ENCODE measurements at regions not wholly inside any gene's neighbourhood (a gene's known extent, or its start where the extent isn't known, plus 50 kb on each side); places are given as distances from the start of the nearest gene placed in this dataset.

GRCh38 chr5:26660116-26660515 is 378.3 kb downstream of the CDH9 start:
- H3K27ac Mint-ChIP-seq = no peak overlapping the region
- DNase-seq (no peak), ATAC-seq (no peak)
- no peak overlapping the region for H3K4me3 Mint-ChIP-seq
- H3K36me3 Mint-ChIP-seq (ENCODE audit: low read depth) = no peaks in the 10 kb centered on the region
- H3K4me1 Mint-ChIP-seq = no peaks in the 10 kb centered on the region
- H3K27me3 Mint-ChIP-seq = no peaks in the 10 kb centered on the region
- H3K9me3 ChIP-seq (ENCODE audit: control insufficient read depth, low read length, poor library complexity, severe bottlenecking) = no peaks in the 10 kb centered on the region

GRCh38 chr5:26649000-26649399 is 389.4 kb downstream of the CDH9 start:
- no peaks in the 10 kb centered on the region for H3K9me3 ChIP-seq (ENCODE audit: control insufficient read depth, low read length, poor library complexity, severe bottlenecking)
- Mint-ChIP-seq H3K36me3 (ENCODE audit: low read depth) (no peaks in the 10 kb centered on the region), H3K27me3 (no peaks in the 10 kb centered on the region), H3K4me1 (no peaks in the 10 kb centered on the region), H3K27ac (no peak overlapping the region), H3K4me3 (no peak overlapping the region)
- no peak for DNase-seq
- no peak for ATAC-seq

GRCh38 chr5:26647781-26648180 is 390.6 kb downstream of the CDH9 start:
- H3K36me3 Mint-ChIP-seq (ENCODE audit: low read depth) = no peaks in the 10 kb centered on the region
- no peaks in the 10 kb centered on the region for H3K9me3 ChIP-seq (ENCODE audit: control insufficient read depth, low read length, poor library complexity, severe bottlenecking)
- ATAC-seq = no peak
- no peaks in the 10 kb centered on the region for H3K27me3 Mint-ChIP-seq
- H3K4me1 Mint-ChIP-seq = no peaks in the 10 kb centered on the region
- no peak overlapping the region for H3K27ac Mint-ChIP-seq
- no peak for DNase-seq
- no peak overlapping the region for H3K4me3 Mint-ChIP-seq

DNA sequence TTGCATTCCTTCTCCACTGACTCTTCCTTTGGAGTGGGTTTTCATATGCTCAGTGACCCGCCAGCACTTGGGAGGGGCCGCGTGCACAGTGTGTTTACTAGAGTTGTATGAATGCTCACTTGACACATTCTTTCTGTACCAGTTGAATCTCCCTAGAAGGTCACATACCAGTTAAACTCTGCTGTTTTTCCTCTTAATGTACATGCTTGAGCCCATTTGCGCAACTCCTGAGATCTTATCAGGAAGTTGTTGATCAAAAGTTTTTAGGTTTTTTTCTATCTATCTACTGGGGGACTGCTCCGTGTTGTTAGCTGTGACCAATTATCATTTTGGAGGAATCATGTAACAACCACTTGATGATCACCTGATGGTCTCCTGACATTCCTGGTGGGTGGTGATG is 392.7 kb downstream of the CDH9 start:
- no peaks in the 10 kb centered on the region for H3K9me3 ChIP-seq (ENCODE audit: control insufficient read depth, low read length, poor library complexity, severe bottlenecking)
- no peak for DNase-seq
- Mint-ChIP-seq H3K4me3 (no peak overlapping the region), H3K27ac (no peak overlapping the region), H3K36me3 (ENCODE audit: low read depth) (no peaks in the 10 kb centered on the region), H3K27me3 (no peaks in the 10 kb centered on the region), H3K4me1 (no peaks in the 10 kb centered on the region)
- ATAC-seq = no peak

- no peak overlapping the region for H3K27ac Mint-ChIP-seq
- H3K27me3 Mint-ChIP-seq = no peaks in the 10 kb centered on the region
- no peaks in the 10 kb centered on the region for H3K36me3 Mint-ChIP-seq (ENCODE audit: low read depth)
- no peak overlapping the region for H3K4me3 Mint-ChIP-seq
- ATAC-seq = no peak
- no peaks in the 10 kb centered on the region for H3K9me3 ChIP-seq (ENCODE audit: control insufficient read depth, low read length, poor library complexity, severe bottlenecking)
- DNase-seq = no peak
- no peaks in the 10 kb centered on the region for H3K4me1 Mint-ChIP-seq
Observed at GRCh38 chr5:26641492-26641891, 396.9 kb downstream of the CDH9 start.

DNA sequence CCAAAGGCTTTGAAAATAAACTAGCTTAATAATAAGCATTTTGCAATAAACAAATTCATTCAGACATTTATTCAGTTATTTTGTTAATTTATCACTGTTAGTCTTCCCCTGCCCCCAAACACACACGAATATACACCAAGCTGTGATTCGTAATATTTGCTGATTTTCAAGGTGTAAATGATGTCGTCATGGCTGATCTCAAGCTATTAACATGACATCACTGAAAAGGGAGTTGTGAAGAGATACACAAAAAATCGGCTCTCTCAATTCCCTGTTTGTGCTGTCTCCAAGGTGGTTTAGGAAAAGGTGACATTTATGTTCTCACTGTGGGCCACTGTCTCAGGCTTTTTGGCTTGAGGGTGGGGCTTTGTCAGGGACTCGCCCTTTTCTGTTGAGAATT is 413.3 kb downstream of the CDH9 start:
- H3K4me1 Mint-ChIP-seq = no peaks in the 10 kb centered on the region
- no peak overlapping the region for H3K4me3 Mint-ChIP-seq
- DNase-seq (no peak), ATAC-seq (no peak)
- no peaks in the 10 kb centered on the region for H3K9me3 ChIP-seq (ENCODE audit: control insufficient read depth, low read length, poor library complexity, severe bottlenecking)
- no peaks in the 10 kb centered on the region for H3K36me3 Mint-ChIP-seq (ENCODE audit: low read depth)
- H3K27ac Mint-ChIP-seq = no peak overlapping the region
- H3K27me3 Mint-ChIP-seq = no peaks in the 10 kb centered on the region

- Mint-ChIP-seq H3K27ac (no peak overlapping the region), H3K36me3 (ENCODE audit: low read depth) (no peaks in the 10 kb centered on the region), H3K27me3 (no peaks in the 10 kb centered on the region), H3K4me1 (no peaks in the 10 kb centered on the region), H3K4me3 (no peak overlapping the region)
- no peak for DNase-seq
- no peak for ATAC-seq
- no peaks in the 10 kb centered on the region for H3K9me3 ChIP-seq (ENCODE audit: control insufficient read depth, low read length, poor library complexity, severe bottlenecking)
Observed at GRCh38 chr5:26622947-26623346, 415.4 kb downstream of the CDH9 start.

- H3K4me1 Mint-ChIP-seq = no peaks in the 10 kb centered on the region
- H3K27ac Mint-ChIP-seq = no peak overlapping the region
- no peaks in the 10 kb centered on the region for H3K9me3 ChIP-seq (ENCODE audit: control insufficient read depth, low read length, poor library complexity, severe bottlenecking)
- H3K27me3 Mint-ChIP-seq = no peaks in the 10 kb centered on the region
- no peak overlapping the region for H3K4me3 Mint-ChIP-seq
- ATAC-seq = no peak
- DNase-seq = no peak
- no peaks in the 10 kb centered on the region for H3K36me3 Mint-ChIP-seq (ENCODE audit: low read depth)
Observed at GRCh38 chr5:26610577-26610976, 427.8 kb downstream of the CDH9 start.

- Mint-ChIP-seq H3K27me3 (no peaks in the 10 kb centered on the region), H3K4me1 (no peaks in the 10 kb centered on the region), H3K4me3 (no peak overlapping the region), H3K36me3 (ENCODE audit: low read depth) (no peaks in the 10 kb centered on the region), H3K27ac (no peak overlapping the region)
- no peak for DNase-seq
- H3K9me3 ChIP-seq (ENCODE audit: control insufficient read depth, low read length, poor library complexity, severe bottlenecking) = no peaks in the 10 kb centered on the region
- ATAC-seq = no peak
Observed at GRCh38 chr5:26601563-26601962, 436.8 kb downstream of the CDH9 start.

GRCh38 chr5:26582350-26583045 is 455.9 kb downstream of the CDH9 start:
- no peaks in the 10 kb centered on the region for H3K4me1 Mint-ChIP-seq
- H3K27ac Mint-ChIP-seq = no peak overlapping the region
- DNase-seq (no peak), ATAC-seq (no peak)
- no peaks in the 10 kb centered on the region for H3K36me3 Mint-ChIP-seq (ENCODE audit: low read depth)
- H3K4me3 Mint-ChIP-seq = no peak overlapping the region
- H3K9me3 ChIP-seq (ENCODE audit: control insufficient read depth, low read length, poor library complexity, severe bottlenecking) = no peaks in the 10 kb centered on the region
- no peaks in the 10 kb centered on the region for H3K27me3 Mint-ChIP-seq

DNA sequence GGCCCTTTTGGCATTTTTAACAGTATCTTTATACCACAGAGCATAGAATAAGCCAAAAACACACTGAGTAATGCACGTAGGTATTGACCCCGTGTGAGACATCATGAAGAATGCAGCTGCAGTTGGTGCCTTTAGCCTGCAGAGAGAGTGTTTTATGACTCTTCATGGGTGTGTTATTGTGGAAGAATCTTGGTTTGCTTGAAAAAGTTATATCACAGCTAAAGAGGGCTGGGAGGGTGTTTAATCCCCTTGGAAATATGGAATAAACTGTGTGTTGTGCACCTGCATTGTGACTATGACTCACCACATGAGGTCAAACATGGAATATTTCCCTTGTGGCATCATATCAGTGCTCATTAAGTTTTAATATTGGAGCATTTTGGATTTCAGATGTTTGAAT is 458.7 kb downstream of the CDH9 start:
- Mint-ChIP-seq H3K36me3 (ENCODE audit: low read depth) (no peaks in the 10 kb centered on the region), H3K27ac (no peak overlapping the region), H3K4me3 (no peak overlapping the region), H3K4me1 (no peaks in the 10 kb centered on the region), H3K27me3 (no peaks in the 10 kb centered on the region)
- no peak for DNase-seq
- ATAC-seq = no peak
- no peaks in the 10 kb centered on the region for H3K9me3 ChIP-seq (ENCODE audit: control insufficient read depth, low read length, poor library complexity, severe bottlenecking)

DNA sequence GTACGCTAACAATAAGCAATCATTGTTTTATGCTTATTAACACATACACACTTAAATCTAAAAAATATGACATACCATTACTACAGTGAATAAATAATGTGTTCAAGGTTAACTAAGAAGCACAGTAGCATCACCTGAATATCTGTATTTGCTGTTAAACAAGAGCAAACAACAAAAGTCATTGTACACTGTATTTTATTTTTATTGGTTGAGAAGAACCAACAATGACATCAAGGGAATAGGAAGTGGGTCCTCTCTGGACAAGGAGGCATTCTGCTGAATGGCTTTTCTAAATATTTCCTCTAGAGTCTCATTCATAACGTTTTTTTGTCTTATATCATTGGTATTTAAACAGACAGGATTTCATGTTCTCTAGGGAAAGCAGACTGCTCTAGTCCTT is 460.4 kb downstream of the CDH9 start:
- Mint-ChIP-seq H3K4me3 (no peak overlapping the region), H3K36me3 (ENCODE audit: low read depth) (no peaks in the 10 kb centered on the region), H3K27me3 (no peaks in the 10 kb centered on the region), H3K4me1 (no peaks in the 10 kb centered on the region), H3K27ac (no peak overlapping the region)
- ATAC-seq = no peak
- H3K9me3 ChIP-seq (ENCODE audit: control insufficient read depth, low read length, poor library complexity, severe bottlenecking) = no peaks in the 10 kb centered on the region
- no peak for DNase-seq

- ATAC-seq = no peak
- H3K27ac Mint-ChIP-seq = no peak overlapping the region
- no peaks in the 10 kb centered on the region for H3K9me3 ChIP-seq (ENCODE audit: control insufficient read depth, low read length, poor library complexity, severe bottlenecking)
- H3K4me3 Mint-ChIP-seq = no peak overlapping the region
- H3K4me1 Mint-ChIP-seq = no peaks in the 10 kb centered on the region
- H3K27me3 Mint-ChIP-seq = no peaks in the 10 kb centered on the region
- no peaks in the 10 kb centered on the region for H3K36me3 Mint-ChIP-seq (ENCODE audit: low read depth)
- DNase-seq = no peak
Observed at GRCh38 chr5:26572480-26572879, 465.9 kb downstream of the CDH9 start.

- Mint-ChIP-seq H3K36me3 (ENCODE audit: low read depth) (no peaks in the 10 kb centered on the region), H3K4me3 (no peak overlapping the region), H3K27me3 (no peaks in the 10 kb centered on the region), H3K4me1 (no peaks in the 10 kb centered on the region), H3K27ac (no peak overlapping the region)
- no peaks in the 10 kb centered on the region for H3K9me3 ChIP-seq (ENCODE audit: control insufficient read depth, low read length, poor library complexity, severe bottlenecking)
- no peak for DNase-seq
- no peak for ATAC-seq
Observed at GRCh38 chr5:26569929-26570258, 468.5 kb downstream of the CDH9 start.
